Central memory CD4-positive, alpha-beta T cell (primary cell): ENCODE measurements at regions not wholly inside any gene's neighbourhood (a gene's known extent, or its start where the extent isn't known, plus 50 kb on each side); places are given as distances from the start of the nearest gene placed in this dataset.

Experiments used
- DNase-seq: peaks from one replicate; pipeline ENCODE4 v3.0.0; 2022

DNA sequence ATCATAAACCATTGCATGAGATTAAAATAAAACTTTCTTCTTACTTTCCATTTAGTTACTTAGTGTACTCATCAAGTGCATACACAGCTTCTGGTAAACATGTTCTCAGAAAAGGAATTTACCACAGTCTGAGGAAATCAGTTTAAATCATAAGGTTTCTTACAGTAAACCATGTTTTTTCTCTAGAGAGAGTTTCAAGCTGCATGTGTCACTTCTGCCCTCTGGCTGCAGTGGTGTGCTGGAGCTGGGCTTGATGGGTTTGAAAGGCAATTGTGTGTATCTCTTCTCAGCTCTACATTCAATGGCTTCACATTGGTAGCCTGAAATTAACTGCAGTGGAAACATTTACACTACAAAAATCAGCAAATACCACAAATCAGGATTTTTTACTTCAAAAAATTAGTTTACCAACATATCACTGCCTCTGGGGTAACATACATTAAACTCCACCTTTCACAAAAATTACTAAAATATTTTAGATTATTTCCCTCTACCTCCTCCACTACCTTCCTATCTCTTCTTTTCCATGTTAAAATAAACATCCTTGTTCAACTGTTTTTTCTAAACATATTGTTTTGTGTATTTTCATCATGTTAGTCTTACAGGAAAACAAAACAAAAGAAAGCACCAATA lies 414.3 kb downstream of the ANXA1 start:
- DNase-seq = no peak

DNA sequence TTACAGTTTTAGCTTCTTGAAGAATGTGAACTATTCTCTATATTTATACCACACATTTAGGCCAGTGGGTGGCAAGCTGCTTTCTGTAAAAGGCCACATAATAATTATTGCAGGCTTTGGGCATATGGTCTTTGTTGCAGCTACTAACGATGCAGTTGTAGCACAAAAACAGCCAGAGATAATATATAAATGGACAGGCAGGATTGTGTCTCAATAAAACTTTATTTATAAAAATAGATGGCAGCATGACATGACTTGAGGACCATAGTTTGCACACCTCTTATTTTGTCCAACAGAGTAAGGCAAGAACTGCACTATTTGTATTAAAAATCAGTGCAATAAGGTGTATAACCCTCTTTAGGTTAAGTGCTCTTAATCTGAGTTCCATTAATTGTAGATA lies 415.0 kb downstream of the ANXA1 start:
- no peak for DNase-seq

DNA sequence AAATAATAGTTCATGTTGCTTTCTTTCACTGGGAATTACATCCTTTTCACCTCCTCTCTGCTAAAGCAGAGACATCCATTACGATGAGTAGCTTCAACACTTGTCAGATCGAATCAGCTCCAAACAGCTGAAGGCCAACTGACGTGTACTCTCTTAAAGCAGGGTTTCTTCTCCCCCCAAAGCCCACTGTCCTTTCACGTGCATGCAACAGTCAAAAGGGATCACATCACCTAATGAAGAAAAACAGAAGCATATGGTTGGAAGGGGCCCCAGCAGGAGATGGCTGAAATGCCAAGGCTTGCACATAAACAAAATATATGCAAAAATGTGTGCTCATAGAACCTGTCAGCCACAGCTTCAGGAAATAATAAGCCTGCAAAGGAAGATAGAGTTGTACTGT lies 421.6 kb downstream of the ANXA1 start:
- no peak for DNase-seq

GRCh38 chr9:73575101-73576060 lies 423.7 kb downstream of the ANXA1 start:
- no peak for DNase-seq

DNA sequence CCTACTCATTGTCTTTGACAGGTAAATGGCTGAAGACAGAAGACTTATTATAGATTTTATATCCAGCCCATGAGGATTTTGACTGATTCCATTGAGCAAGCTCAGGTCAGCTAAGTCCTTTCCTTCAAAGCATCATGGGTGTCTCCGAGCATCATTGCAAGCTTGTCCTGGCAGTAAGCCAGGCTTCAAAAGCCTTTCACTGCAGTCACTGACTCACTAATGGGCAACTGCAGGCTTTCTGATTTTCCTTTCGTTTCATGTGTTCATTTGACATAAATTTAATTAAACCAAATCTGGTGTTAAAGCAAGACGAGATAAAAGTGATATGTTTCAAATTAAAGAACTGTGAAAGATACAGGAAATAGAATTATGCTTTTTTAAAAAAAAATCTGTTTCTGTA lies 426.2 kb downstream of the ANXA1 start:
- DNase-seq = no peak

- DNase-seq = no peak
Observed at GRCh38 chr9:73579823-73580222, 428.2 kb downstream of the ANXA1 start.

DNA sequence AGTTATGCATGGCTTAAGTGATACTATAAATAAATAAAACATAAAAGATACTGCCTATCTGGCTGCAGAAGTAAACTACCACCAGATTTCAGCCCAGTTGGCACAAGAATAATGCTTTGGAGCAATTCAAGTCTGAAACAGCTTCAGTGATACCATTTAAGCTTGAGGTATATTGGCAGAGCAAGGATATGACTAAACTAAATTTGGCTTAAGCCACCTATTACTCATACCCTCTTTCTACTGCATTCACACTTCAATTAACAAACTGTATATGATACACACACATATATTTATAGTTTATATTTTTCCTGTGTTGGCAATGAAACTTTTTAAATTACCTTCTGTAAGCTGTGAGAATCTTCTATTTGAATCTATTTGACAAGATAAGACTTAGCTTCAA lies 431.9 kb downstream of the ANXA1 start:
- DNase-seq = no peak

- DNase-seq = no peak
Observed at GRCh38 chr9:73595036-73595545, 443.4 kb downstream of the ANXA1 start.

- no peak for DNase-seq
Observed at GRCh38 chr9:73596321-73596720, 444.7 kb downstream of the ANXA1 start.

DNA sequence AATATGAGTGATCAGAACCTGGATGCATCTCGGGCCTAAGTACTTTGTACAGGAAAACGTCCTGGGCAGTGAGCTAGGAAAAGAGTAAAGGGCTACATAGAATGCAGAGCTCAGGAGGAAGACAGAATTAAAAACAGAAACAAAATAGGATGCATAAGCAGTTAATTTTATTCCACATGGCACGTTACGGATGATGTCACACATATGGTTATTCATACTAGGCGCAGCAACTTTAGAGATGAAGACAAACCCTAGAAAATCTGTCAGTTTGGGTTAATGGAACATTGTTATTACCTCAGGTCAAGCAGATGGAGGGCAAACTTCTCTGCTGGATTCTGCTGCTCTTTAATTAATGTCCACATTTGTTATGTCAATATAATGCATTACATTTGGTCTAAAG lies 445.4 kb downstream of the ANXA1 start:
- no peak for DNase-seq

DNA sequence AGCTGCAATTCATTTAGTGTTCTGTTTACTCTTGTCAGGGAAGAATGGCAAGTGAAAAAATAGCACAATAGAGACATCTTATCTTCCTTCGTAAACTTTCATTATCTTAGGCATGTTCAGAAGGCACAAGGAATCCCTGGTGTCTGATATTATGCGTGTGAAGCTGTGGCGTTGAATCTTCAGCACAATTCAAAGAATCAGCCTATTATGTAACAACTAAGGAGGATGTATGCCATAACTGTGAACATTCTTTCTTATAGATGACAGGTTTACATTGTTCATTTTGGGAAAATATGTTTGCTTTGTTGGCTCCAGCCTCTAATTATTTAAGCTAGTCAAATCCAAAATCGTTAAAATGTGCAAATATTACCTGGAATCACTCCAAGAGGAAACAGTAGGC lies 446.1 kb downstream of the ANXA1 start:
- DNase-seq = no peak

- DNase-seq = no peak
Observed at GRCh38 chr9:73609381-73609780, 457.7 kb downstream of the ANXA1 start.

DNA sequence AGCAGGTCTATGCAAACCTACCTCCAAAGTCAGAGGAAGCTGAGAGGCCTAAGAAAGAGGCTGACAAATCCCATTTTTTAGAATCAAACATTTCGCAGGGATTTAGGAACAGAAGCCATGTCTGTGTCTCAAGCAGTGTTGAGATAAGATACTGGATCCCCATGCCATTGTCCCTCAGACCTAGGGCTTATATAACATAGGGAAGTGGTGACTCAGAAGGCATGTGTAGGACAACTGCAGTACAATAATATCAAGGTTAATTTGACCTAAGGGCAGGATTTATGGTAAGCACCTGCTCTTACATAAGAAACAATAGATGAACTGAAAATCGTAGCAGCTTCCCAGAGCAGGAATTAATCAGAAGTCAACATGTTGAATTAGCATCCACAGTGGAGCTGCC lies 459.4 kb downstream of the ANXA1 start:
- no peak for DNase-seq

GRCh38 chr9:73613092-73613701 lies 461.5 kb downstream of the ANXA1 start:
- DNase-seq = no peak

- DNase-seq = no peak
Observed at GRCh38 chr9:73615557-73615956, 463.9 kb downstream of the ANXA1 start.

DNA sequence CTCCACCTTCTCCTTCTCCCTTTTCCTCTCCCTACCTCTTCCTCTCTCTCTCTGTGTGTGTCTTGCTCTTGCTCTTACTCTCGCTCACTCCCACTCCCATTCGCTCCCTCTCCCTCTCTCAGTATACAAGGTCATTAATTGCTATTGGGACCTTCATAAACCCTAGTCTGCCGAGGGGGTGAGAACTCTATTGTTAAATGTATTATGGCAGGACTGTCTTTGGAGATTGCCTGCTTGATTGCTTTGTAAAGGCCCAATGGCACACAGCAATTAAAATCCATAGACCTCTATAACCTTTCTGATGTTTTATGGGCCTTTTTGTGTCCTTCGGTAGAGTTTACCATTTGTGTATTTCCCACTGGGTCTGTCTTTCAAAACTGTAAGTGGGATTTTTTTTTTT lies 465.9 kb downstream of the ANXA1 start:
- DNase-seq = no peak

- no peak for DNase-seq
Observed at GRCh38 chr9:73640971-73641370, 489.3 kb downstream of the ANXA1 start.

GRCh38 chr9:73643379-73644013 lies 491.8 kb downstream of the ANXA1 start:
- no peak for DNase-seq

DNA sequence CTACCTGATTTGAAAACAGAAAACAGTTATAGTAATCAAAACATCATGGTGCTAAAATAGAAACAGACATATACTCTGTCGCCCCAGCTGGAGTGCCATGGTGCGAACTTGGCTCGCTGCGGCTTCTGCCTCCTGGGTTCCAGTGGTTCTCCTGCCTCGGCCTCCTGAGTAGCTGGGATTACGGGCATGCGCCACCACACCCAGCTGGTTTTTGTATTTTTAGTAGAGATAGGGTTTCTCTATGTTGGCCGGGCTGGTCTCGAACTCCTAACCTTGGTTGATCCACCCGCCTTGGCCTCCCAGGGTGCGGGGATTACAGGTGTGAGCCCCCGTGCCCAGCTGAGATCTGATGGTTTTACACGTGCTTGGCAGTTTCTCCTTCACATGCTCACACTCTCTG lies 495.9 kb downstream of the ANXA1 start:
- no peak for DNase-seq

- DNase-seq = no peak
Observed at GRCh38 chr9:73649552-73649951, 497.9 kb downstream of the ANXA1 start.

GRCh38 chr9:73655363-73655762 lies 503.7 kb downstream of the ANXA1 start:
- DNase-seq = no peak

- DNase-seq = no peak
Observed at GRCh38 chr9:73655831-73656230, 504.2 kb downstream of the ANXA1 start.

DNA sequence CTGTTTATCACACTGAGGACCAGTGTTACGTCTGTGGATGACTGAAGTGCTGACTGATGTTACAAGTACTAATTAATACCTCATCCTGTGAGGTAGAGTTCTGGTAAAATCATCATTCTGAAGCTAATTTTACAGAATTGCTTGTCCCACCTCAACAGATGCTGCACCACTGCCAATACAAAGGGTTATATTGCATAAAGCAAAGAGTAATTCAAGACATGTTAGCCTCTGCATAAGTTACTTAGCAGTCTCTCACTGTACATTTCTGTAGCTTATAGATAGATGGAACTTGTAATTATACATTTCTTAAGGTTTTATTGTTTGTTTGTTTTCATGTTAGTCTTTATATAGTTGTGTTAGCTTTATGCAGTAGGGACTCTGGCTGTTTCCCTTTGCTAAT lies 513.6 kb downstream of the ANXA1 start:
- no peak for DNase-seq
